HG02798 (cell line): ENCODE measurements at regions not wholly inside any gene's neighbourhood (a gene's known extent, or its start where the extent isn't known, plus 50 kb on each side); places are given as distances from the start of the nearest gene placed in this dataset.
"Not testable (repeated sequence)": the region's sequence is repeated elsewhere in the genome, so short reads cannot be mapped to it uniquely, and the experiment has no call there.

ENCODE experiments used
- ATAC-seq: cut with Tn5 transposase; IDR thresholded peaks from one replicate; pipeline ENCODE4 v1.9.1; 2021; ENCODE audit warnings: mild to moderate bottlenecking; ENCODE audit not compliant: unreplicated experiment, poor library complexity

DNA sequence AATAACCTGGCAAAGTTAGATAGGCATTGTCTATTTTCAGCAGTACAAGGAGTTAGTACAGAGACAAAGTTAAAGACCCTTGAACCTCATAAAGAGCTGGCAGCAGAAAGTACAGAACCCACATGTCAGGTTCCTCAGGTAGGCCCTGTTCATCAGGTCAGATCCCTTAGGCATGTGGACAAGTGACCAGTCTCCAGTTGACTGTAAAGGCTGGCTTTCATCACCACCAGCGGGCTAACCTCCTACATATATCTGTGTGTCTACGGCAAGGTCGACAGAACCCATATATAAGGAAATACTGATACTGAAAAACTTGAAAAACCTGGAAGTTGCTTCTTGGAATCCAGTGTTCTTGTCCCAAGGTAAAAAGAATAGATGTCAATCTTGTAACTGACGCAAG, 223.1 kb upstream of the SGK1 start:
- ATAC-seq = no peak

DNA sequence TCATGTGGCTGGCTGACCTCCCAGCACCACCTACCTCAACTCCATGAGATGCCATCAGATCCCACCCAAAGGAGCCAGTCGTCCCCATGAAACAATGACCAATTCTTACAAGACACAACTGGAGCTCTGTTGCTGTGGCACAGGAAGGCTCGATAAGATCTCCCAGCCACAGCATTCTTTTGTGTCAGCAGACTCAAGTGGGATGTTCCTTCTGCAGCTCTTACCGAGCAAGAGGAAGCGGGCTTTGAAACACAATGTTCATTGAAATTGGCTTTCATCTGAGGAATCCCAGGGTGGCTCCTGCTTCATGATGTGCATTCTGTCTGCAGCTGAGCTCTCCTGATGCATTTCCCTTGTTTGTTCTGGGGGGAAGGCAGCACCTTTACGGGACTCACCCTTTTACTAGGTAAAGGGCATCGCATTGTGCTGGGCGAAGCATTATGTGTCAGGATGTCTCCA, 222.0 kb upstream of the SGK1 start:
- no peak for ATAC-seq

DNA sequence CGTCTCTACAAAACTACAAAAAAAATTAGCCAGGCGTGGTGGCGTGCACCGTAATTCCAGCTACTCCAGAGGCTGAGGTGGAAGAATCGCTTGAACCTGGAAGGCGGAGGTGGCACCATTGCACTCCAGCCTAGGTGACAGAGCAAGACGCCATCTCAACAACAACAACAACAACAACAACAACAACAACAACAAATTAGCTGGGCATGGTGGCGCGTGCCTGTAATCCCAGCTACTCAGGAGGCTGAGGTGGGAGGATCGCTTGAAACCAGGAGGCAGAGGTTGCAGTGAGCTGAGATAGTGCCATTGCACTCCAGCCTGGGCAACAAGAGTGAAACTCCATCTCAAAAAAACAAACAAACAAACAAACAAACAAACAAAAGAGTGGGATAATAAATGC, 219.9 kb upstream of the SGK1 start:
- not testable (repeated sequence) for ATAC-seq

DNA sequence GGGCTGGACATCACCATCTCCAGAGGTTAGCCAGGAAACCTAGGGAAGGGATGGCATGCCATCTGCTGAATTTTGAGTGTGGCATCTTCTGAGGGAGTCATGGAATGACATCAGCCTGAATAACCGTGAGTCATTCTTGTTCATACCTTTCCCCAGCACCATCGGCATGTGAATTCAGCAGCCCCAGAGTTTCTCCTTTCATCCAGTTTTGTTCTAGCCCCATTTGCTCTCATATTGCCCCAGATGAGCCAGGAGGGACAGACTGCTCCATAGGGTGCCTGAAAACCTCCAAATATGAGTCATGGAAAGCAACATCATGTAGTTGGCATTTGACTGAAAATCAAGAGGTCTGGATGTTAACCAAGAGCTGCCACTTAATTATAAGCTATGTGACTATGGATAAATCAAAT, 219.2 kb upstream of the SGK1 start:
- no peak for ATAC-seq

DNA sequence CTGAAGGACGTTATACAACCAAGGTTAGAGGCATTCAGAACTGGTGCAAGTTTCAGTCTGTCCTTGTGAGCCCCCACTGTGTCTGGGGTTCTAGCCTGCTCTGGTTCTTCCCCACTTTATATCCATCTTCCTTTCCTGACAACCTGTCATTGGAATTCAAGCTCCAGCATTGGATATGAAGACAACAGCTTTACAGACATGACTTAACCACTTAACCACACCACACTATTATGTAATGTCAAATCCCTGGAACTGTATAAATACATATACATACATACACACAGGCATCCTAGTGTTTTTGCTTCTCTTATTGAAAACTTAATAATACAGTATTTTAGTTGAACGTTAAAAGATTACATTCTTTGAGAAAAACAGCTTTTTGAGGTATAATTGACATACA, 217.9 kb upstream of the SGK1 start:
- no peak for ATAC-seq

DNA sequence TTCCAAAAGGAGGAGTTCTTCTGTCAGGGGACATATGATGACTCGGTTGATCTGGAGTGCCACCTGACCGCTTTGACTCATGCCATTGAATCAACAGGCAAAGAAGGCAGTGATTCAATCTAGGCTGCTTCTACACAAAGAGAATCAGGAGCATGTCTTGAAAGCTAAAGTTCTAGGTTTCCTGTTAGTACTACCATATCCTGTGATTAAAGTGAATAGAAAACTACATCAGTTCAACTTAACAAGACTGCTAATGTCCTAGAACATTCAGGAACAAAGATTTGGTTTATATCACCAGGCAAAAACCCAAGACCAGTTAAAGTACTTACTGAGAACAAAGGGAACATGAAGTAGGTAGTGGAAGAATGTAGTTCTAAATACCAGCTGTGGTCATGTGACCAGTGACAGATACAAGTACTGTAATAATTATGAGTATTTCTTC, 216.8 kb upstream of the SGK1 start:
- no peak for ATAC-seq

DNA sequence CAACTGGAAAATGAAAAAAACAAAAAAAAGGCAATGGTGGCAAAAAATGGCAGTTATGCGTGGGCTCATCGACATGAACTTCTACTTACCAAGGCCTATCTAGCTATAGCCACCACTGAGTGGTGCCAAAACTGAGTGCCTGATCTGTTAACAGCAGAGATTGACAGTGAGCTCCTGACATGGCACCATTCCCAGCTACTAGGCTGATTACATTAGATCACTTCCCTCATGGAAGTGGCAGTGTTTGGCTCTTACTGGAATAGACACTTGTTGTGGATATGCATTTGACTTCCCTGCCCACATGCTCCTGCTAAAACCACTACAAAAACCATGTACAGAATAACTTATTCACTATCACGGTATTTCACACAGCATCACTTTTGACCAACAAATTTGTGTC, 216.1 kb upstream of the SGK1 start:
- no peak for ATAC-seq

DNA sequence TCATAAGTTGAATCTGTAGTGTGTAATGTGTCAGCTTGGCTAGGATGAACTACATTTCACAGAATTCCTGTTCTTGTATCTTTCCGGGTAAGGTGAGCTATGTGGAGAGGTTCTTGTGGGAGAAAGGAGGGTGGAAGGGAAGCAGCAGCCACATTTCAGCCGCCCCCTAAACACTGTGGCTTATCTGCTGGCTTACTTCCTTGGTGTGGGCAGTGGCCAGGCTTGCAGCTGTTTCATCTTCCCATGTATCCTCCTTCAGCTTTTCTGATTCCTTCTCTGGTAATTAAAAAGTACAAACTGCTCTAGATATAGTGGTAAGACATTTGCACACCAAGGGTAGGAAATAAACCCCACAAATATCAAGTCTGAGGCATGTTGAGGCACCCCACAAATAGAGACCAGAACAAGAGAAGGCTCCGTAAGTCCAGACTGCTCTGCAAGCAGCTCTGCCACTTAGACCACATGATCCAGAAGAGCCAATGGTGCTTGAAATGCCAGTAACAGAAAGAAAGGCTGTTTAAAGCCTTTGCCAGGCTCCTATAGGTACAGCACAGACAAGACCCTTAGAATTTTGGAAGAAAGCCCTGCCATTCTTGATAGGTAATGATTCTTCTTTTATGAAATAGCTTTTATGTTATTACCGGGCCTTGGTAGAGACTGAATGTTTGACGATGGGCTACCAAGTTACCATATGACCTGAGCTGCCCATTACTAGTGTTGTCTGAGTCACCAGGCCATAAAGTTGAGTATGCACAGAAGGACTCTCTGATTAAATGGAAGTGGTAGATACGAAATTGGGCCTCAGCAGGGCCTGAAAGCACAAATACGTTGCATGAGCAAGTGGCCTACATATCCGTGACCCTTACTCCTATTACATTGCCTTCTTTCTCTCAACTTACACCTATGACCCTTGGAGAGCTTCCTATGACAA, 215.0 kb upstream of the SGK1 start:
- no peak for ATAC-seq

DNA sequence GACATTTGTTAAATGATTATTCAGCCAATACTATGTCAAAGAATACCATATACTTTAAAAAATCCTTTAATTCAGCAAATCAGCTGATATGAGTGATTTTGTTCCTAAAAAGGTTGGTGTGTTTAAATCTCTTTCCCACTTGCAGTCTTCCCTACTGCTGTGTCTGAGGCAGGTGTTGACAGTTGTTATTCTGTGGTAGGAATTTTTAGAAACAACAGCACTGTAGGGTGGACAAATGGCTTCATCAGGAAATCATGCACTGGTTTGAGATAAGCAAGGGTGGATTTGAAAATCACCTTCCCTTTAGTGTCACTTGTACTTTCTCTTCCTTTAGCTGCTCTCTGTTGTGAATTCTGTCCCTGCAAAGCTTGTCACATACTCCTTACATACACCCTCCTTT, 213.7 kb upstream of the SGK1 start:
- no peak for ATAC-seq

DNA sequence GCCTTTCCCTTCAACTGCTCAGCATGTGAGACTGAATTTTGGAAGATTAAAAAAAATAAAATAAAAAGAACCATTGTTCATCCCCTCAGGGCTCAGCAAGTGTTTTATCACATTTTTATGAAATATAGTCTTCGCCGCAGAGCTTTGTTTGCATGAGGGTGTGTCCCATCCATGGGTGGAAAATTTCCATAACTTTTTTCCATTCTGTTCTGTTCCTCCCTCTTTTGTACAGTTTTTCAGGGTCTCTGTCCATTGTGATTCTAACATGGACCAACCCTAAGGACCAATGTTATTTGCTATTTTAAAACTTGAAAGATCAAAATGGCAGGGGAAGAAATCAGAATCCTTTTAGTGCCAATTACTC, 213.3 kb upstream of the SGK1 start:
- ATAC-seq = no peak

DNA sequence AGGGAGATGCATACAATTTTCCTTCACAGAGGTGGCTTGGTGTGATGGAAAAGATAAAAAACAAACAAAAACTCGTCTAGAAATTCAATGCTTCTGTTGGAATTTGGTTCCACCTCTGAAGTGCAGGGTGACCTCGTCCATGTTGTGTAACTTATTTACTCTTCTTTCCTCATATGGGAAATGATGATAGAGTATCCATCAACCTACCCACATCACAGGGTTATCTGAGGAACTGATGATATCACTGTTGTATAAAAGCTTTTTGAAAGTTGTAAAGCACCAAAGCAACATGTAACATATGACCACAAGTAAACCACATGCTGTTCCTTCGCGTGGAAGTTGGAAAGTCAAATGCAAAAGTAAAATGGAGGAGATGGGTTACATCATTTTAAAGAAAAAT, 212.0 kb upstream of the SGK1 start:
- no peak for ATAC-seq

DNA sequence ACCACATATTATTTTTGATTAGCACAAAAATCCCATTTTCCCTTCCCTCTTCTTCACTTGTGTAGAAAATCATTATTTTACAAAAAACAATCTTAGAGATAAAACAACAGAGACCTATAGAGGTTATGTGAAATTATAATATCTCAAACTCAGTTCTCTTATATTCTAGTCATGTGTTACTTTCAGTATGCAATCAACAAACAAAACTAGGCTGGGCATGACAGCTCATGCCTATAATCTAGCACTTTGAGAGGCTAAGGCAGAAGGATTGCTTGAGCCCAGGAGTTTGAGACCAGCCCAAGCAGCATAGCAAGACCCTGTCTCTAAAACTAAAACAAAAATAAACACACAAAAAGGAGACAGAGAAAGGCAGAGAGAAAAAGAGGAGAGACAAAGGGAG, 211.4 kb upstream of the SGK1 start:
- no peak for ATAC-seq

DNA sequence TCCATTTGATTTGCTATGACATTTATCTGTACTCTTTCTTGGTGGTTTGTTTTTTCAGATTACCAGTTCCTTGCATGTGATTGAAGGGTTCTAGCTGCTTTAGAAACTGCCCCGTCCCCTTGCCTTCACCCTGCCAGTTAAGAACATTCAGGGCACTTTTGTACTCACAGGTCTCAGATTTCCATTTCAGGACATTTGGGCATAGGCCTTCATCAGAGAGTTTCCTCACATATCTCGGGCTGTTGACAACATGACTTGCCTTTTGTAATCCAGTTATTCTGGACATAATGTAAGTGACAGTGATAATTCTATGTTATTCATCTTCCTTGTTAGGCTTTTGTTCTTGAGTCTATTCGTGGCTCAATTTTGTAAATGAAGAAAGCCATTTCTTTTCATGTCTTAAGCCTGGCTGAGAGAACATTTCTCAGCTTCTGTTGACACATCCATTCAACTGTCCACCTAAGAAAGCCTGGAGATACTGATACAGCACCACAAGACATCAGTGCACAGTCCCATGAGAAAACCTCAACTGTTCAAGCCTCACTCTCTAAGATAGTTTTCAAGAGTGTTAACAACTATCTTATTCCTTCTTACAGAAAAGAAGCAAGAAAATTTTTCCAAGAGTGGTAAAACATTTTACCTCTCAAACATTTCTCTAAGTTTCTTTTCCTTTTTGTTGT, 209.3 kb upstream of the SGK1 start:
- ATAC-seq = no peak

DNA sequence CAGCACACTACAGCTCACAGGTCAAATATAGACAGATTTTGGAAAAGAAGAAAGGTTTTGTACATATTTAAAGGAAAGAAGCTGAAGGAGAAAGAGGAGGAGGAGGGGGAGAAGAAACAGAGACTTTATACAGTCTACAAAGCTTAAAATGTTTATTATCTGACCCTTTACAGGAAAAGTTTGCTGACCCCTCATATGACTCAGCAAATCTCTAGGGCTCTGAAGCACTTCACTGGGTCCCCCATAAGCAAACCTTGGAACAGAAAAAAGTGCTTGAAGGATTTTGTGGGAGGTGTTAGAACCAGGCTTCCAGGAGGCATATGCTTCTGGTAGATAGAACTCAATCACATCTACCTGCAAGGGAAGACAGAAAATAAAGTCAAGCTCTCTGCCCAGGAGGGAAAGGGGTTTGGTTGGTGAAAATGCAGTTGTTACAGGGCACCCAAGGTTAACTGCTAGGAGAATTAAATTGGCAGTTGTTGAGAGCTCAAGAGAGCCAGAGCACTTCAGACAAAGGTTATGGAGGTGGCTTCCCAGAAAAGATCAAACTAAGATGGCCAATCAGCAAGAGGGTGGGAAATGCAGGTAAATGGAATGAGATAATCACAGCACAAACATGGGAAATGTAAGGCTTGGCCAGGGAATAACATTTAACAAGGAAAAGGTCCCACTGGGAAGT, 207.4 kb upstream of the SGK1 start:
- no peak for ATAC-seq

DNA sequence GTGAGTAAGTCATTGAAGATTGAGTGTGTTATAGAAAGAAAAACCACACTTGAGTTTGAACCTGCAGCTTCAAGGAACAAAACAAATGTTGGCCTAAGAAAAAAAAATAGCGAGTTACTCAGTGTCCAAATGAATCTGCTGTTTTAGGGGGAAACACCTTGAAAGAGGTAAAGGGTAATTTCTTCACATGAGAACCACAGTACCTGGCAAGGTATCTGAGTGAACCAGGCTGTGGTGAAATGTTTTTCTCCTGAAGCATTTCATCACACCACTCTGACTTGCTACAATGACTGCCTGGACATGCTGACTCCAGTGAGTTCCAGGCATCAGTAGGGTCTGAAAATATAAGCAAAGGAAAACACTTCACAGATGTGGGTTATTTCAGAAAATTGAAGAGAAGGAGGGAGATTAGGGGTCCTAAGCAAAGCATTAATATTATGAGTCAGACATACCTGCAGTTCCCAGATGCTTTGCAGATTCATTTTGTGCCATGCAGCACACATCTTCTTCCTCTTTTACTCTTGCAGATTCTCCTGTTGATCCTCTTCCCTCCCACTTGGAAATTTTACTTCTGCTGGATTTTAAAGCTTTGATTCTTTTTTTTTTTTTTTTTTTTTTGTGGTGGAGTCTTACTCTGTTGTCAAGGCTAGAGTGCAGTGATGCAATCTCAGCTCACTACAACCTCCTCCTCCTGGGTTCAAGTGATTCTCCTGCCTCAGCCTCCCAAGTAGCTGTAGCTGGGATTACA, 206.2 kb upstream of the SGK1 start:
- ATAC-seq = no peak

DNA sequence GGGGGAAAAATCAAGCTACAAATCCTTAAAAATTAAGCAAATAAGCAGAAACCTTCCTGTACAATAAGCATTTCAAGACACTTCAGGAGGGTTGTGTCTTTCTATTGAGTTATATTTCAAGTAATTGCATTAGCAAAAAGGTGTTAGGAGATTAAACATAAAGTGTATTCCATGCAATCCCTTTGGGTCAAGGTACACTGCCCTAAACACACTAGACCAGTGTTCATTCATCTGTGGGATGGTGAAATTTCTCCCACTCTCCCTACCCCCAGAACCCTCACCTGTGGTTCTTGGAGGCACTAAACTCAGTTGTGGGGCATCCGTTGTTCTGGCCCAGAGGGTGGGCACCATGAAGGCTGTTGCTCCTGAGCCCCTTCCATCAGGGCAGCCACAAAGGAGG, 205.1 kb upstream of the SGK1 start:
- no peak for ATAC-seq

DNA sequence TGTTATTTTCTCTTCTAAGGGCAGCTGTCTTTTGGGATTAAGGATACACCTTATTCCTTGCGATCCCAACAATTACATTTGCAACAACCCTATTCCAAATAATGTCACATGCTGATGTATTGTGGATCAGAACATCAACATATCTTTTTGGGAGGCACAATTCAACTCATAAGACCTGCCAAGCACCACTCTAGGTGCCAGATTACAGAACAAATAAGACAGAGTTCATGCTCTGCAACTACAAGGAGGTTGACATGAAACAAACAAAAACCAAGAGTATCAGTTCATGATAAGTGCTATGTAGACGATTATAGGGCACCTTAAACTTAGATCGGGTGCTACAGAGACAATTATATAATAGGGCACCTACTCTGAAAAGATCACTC, 203.2 kb upstream of the SGK1 start:
- no peak for ATAC-seq

DNA sequence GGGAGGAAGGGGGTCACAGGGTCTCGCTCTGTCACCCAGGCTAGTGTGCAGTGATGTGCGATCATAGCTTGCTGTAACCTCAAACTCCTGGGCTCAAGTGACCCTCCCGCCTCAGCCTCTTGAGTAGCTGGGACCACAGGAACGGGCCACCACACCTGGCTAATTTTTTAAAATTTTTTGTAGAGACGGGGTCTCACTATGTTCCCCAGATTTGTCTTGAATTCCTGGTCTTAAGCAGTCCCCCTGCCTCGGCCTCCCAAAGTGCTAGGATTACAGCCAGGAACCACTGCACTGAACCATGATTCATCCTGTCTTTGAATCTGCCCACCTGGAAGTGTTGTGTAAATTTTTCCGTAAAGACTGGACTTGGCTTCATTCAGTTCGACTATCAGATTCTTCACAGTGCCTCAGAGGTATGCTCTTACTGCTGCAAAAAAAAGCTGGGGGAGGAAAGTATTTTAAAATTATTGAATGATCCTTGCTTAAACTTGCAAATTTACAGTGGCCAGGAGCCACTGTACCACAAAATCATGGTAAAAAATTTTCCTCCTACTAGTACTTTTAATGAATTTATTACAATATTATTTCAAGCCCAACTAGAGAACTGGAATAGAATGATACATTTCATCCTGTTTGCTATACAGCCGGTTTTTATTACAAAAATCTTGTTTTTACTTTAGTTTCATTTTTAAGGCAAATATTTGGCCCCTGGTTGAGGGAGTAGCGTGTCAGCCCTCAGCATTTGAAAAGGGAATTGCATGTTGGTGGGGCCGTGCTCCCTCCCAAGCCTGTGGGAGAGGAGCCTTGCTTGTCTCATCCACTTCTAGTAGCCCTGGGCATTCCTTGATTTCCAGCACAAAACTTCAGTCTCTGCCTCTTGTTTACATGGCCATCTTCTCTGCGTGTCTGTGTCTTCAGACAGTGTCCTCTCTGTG, 202.5 kb upstream of the SGK1 start:
- ATAC-seq = no peak

DNA sequence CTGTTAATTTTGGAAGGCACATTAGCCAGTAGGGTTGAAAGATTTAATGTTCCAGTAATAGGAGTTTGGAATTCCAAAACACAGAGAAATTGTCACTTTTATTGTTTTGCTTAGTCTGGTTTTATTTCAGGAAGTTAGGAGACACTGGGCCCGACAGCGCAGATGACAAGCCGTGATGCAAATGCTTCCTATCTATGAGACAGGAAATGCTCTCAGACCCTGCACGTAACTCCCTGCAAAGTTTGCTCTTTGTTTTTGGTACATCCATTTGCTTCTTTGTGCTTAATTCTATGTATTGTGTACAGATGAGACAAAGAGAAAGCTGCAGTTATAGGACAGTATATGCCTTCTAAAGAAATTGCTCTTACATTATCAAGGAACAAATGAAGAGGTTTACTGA, 201.6 kb upstream of the SGK1 start:
- peak; percentile 69 for ATAC-seq
